ENCODE measurements at regions not wholly inside any gene's neighbourhood (a gene's known extent, or its start where the extent isn't known, plus 50 kb on each side); places are given as distances from the start of the nearest gene placed in this dataset.

- no peak for TF ChIP-seq CTCF (conservative IDR thresholded peaks at IDR 0.05)
- no peak for TF ChIP-seq ZFX (IDR thresholded peaks at IDR 0.05)
Observed at GRCh38 chr12:58316926-58317325, 375.6 kb downstream of the ATP23 start.

Measured in C4-2B (cell line).